ENCODE measurements at regions not wholly inside any gene's neighbourhood (a gene's known extent, or its start where the extent isn't known, plus 50 kb on each side); places are given as distances from the start of the nearest gene placed in this dataset.
"Not testable (repeated sequence)": the region's sequence is repeated elsewhere in the genome, so short reads cannot be mapped to it uniquely, and the experiment has no call there.

DNA sequence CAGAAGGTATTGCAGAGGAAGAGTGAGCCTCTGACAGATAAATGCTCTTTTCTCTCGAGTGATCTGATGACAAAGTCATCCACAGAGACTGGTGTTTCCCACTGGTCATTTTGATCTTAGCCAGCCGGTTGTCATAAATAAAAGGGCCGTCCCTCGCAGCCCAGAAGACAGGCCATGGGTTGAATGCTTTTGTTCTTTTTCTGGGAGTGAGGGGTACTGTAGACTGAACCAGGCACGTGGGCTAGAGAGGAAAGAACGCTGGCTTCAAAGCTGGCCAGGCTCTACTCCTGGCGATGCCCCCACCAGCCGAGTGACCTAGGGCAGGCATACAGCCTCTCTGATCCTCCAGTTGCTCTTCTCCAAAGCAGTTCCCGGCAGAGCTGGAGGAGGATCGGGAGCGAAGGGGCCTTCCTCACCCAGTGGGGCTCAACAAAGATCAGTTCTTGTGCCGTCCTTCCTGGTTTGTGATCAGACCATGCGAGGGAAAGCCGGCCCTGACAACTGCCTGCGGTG lies 193.5 kb downstream of the INHBB start:
- no peaks in the 10 kb centered on the region for H3K27me3 Mint-ChIP-seq
- no peaks in the 10 kb centered on the region for H3K36me3 Mint-ChIP-seq
- no peak overlapping the region for H3K27ac Mint-ChIP-seq
- H3K9me3 Mint-ChIP-seq = no peaks in the 10 kb centered on the region
- H3K4me3 Mint-ChIP-seq = no peak overlapping the region
- no peak for DNase-seq
- peaks cover 2% of the 10 kb centered on the region for H3K4me1 Mint-ChIP-seq

GRCh38 chr2:120539937-120540718 lies 194.2 kb downstream of the INHBB start:
- no peaks in the 10 kb centered on the region for H3K27me3 Mint-ChIP-seq
- DNase-seq = no peak
- H3K4me3 Mint-ChIP-seq = no peak overlapping the region
- H3K36me3 Mint-ChIP-seq = no peaks in the 10 kb centered on the region
- H3K27ac Mint-ChIP-seq = no peak overlapping the region
- peaks cover 2% of the 10 kb centered on the region for H3K4me1 Mint-ChIP-seq
- no peaks in the 10 kb centered on the region for H3K9me3 Mint-ChIP-seq

DNA sequence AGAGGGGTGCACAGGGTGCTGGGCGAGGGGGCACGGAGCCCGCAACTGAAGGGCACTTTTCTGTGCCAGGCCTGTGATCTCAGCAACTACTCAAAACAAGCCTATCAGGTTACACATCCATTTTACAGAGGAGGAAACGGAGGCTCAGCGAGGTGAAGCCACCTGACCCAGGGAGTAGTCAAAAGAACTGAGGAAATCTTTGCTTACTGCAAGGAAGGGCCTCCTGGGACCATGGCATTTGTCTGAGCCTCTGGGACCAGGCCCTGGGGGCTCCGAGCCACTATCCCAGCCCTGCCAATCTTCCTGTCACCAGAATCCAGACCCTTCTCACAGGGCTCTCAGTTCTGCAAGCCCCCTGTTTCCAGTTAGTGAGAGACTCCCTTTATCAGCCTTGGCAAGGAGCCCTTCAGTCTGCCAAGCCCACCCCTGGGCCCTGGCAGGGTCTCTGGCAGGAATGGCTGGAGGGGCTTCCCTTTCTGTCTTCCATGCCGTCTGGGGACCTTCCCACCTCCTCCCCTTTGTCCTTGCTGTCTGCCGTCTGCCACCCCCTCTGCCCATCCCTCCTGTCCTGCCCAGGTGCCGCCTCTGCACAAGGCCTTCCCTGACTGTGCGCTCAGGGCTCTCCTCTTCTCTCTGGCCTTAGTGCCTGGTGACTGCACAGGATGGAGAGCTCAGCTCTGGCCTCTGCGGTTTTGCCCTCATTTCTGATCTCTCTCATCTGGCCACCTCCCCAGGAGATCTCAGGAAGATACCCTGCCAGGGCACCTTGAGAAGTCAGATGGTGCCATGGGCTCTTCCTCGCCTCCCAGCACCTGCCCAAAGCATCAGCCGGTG lies 194.7 kb upstream of the GLI2 start:
- Mint-ChIP-seq H3K9me3 (no peaks in the 10 kb centered on the region), H3K27me3 (no peaks in the 10 kb centered on the region), H3K4me1 (peaks cover 2% of the 10 kb centered on the region), H3K4me3 (no peak overlapping the region), H3K36me3 (no peaks in the 10 kb centered on the region), H3K27ac (no peak overlapping the region)
- no peak for DNase-seq

- DNase-seq = no peak
- Mint-ChIP-seq H3K27ac (no peak overlapping the region), H3K9me3 (no peaks in the 10 kb centered on the region), H3K27me3 (no peaks in the 10 kb centered on the region), H3K4me1 (peaks cover 2% of the 10 kb centered on the region), H3K4me3 (no peak overlapping the region), H3K36me3 (no peaks in the 10 kb centered on the region)
Observed at GRCh38 chr2:120541553-120541932, 194.1 kb upstream of the GLI2 start.

- no peak for DNase-seq
- Mint-ChIP-seq H3K4me1 (peaks cover 2% of the 10 kb centered on the region), H3K9me3 (no peaks in the 10 kb centered on the region), H3K27ac (no peak overlapping the region), H3K4me3 (no peak overlapping the region), H3K36me3 (no peaks in the 10 kb centered on the region), H3K27me3 (no peaks in the 10 kb centered on the region)
Observed at GRCh38 chr2:120541972-120542670, 193.5 kb upstream of the GLI2 start.

GRCh38 chr2:120542911-120543527 lies 192.6 kb upstream of the GLI2 start:
- Mint-ChIP-seq H3K9me3 (no peaks in the 10 kb centered on the region), H3K4me1 (peaks cover 2% of the 10 kb centered on the region), H3K27me3 (no peaks in the 10 kb centered on the region), H3K27ac (no peak overlapping the region), H3K36me3 (no peaks in the 10 kb centered on the region), H3K4me3 (no peak overlapping the region)
- DNase-seq = no peak

- no peaks in the 10 kb centered on the region for H3K36me3 Mint-ChIP-seq
- no peaks in the 10 kb centered on the region for H3K9me3 Mint-ChIP-seq
- no peak for DNase-seq
- H3K27me3 Mint-ChIP-seq = no peaks in the 10 kb centered on the region
- H3K4me3 Mint-ChIP-seq = no peak overlapping the region
- H3K27ac Mint-ChIP-seq = no peak overlapping the region
- peaks cover 2% of the 10 kb centered on the region for H3K4me1 Mint-ChIP-seq
Observed at GRCh38 chr2:120543899-120544298, 191.8 kb upstream of the GLI2 start.

DNA sequence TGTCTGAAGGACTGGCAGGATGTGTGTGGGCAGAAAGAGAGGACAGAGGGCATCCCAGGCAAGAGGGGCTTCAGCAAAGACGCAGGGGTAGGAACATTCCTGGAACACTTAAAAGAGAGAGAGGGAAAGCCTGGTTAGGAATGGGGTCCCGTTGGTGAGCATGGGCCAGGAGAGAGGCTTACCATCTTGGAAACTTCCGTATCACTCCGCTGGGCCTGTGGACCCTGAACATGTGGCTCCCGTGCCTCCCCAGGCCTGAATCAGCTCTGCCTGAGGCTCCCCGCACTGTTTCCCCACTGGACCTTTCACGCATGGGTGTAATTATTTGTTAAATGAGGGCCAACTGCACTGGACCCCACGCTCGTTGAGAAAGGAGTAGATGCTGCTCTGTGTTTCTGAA lies 191.1 kb upstream of the GLI2 start:
- Mint-ChIP-seq H3K9me3 (no peaks in the 10 kb centered on the region), H3K4me3 (no peak overlapping the region), H3K4me1 (peaks cover 2% of the 10 kb centered on the region), H3K27me3 (no peaks in the 10 kb centered on the region), H3K36me3 (no peaks in the 10 kb centered on the region), H3K27ac (no peak overlapping the region)
- DNase-seq = no peak

DNA sequence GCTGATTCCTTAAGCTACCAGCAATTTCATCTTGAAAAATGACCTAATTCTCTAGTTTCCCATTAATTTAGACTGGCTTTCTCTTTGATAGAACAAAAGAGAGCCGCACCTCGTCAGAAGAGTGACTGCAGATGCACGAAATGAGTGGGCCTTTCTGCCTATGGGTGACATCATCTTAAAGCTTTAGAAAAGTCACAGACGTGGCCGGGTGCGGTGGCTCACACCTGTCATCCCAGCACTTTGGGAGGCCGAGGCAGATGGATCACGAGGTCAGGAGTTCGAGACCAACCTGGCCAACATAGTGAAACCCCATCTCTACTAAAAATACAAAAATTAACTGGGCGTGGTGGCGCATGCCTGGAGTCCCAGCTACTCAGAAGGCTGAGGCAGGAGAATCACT lies 190.7 kb upstream of the GLI2 start:
- not testable (repeated sequence) for DNase-seq, H3K27ac Mint-ChIP-seq, H3K36me3 Mint-ChIP-seq, H3K9me3 Mint-ChIP-seq, H3K4me3 Mint-ChIP-seq, H3K27me3 Mint-ChIP-seq, H3K4me1 Mint-ChIP-seq

- Mint-ChIP-seq H3K4me1 (peaks cover 2% of the 10 kb centered on the region), H3K27me3 (no peaks in the 10 kb centered on the region), H3K4me3 (no peak overlapping the region), H3K9me3 (no peaks in the 10 kb centered on the region), H3K27ac (no peak overlapping the region), H3K36me3 (no peaks in the 10 kb centered on the region)
- no peak for DNase-seq
Observed at GRCh38 chr2:120545521-120546047, 190.1 kb upstream of the GLI2 start.

- H3K27me3 Mint-ChIP-seq = no peaks in the 10 kb centered on the region
- H3K27ac Mint-ChIP-seq = no peak overlapping the region
- no peak overlapping the region for H3K4me3 Mint-ChIP-seq
- DNase-seq = no peak
- H3K4me1 Mint-ChIP-seq = peaks cover 2% of the 10 kb centered on the region
- H3K36me3 Mint-ChIP-seq = no peaks in the 10 kb centered on the region
- no peaks in the 10 kb centered on the region for H3K9me3 Mint-ChIP-seq
Observed at GRCh38 chr2:120546048-120546864, 189.4 kb upstream of the GLI2 start.

GRCh38 chr2:120546865-120547390 lies 188.7 kb upstream of the GLI2 start:
- Mint-ChIP-seq H3K9me3 (no peaks in the 10 kb centered on the region), H3K4me1 (peaks cover 2% of the 10 kb centered on the region), H3K27ac (no peak overlapping the region), H3K36me3 (no peaks in the 10 kb centered on the region), H3K27me3 (no peaks in the 10 kb centered on the region), H3K4me3 (no peak overlapping the region)
- no peak for DNase-seq

GRCh38 chr2:120547662-120548061 lies 188.0 kb upstream of the GLI2 start:
- no peaks in the 10 kb centered on the region for H3K9me3 Mint-ChIP-seq
- no peaks in the 10 kb centered on the region for H3K36me3 Mint-ChIP-seq
- peaks cover 4% of the 10 kb centered on the region for H3K27me3 Mint-ChIP-seq

More at GRCh38 chr2:120547662-120548061, 188.0 kb upstream of the GLI2 start:
- no peak overlapping the region for H3K4me3 Mint-ChIP-seq
- DNase-seq = no peak
- H3K27ac Mint-ChIP-seq = no peak overlapping the region
- peaks cover 2% of the 10 kb centered on the region for H3K4me1 Mint-ChIP-seq

Data from activated naive CD8-positive, alpha-beta T cell treated with anti-CD3 and anti-CD28 coated beads for 36 hours (primary cell).